ENCODE measurements at regions not wholly inside any gene's neighbourhood (a gene's known extent, or its start where the extent isn't known, plus 50 kb on each side); places are given as distances from the start of the nearest gene placed in this dataset.
A peak's percentile ranks its signal among the peaks of the same experiment; 100 is the strongest.

DNA sequence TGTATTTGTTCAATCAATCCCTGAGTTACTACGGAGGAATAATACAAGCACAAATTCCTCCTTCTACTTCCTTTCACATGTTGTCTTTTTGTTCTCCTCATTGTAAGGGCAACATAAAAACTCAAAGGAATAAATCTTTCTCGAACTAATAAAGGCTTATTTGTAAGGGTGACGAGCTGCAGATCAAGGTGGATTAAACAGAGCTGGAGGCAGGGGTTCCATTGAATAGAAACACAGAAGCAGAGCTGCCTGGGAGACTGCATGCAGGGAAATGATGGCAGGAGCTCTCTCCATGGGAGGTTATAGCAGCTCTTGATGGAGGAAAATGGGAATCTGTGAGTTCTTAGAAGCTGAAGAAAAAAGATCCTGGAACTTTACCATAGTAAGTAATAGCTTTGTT, 160.2 kb downstream of the CYYR1 start:
- TF ChIP-seq, protein P1, sequence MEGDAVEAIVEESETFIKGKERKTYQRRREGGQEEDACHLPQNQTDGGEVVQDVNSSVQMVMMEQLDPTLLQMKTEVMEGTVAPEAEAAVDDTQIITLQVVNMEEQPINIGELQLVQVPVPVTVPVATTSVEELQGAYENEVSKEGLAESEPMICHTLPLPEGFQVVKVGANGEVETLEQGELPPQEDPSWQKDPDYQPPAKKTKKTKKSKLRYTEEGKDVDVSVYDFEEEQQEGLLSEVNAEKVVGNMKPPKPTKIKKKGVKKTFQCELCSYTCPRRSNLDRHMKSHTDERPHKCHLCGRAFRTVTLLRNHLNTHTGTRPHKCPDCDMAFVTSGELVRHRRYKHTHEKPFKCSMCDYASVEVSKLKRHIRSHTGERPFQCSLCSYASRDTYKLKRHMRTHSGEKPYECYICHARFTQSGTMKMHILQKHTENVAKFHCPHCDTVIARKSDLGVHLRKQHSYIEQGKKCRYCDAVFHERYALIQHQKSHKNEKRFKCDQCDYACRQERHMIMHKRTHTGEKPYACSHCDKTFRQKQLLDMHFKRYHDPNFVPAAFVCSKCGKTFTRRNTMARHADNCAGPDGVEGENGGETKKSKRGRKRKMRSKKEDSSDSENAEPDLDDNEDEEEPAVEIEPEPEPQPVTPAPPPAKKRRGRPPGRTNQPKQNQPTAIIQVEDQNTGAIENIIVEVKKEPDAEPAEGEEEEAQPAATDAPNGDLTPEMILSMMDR (conservative IDR thresholded peaks at IDR 0.05; ENCODE audit: low read depth, low read length): no peak
- H3K4me3 ChIP-seq (ENCODE audit: low read length): no peak overlapping the region
- DNase-seq (ENCODE audit: low read depth): no peak

DNA sequence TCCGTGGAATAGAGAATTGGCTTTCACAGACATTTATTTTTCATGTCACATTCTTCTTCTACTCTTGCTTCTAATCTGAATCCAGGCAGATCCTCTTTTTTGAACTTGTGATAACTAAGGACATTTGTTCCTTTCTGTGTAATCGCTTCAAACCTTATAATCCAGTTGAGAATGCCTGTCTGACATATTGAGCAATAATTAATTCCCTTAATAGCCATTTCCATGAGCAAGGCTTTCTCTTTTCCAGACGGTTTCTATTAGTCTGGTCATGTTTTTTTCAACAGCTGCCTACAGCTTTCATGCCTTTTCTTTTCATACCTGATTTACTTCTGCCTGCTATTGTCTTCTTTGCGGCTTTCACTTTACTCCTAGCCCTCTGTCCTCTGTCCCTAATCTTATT, 163.4 kb downstream of the CYYR1 start:
- peak; percentile 61 for DNase-seq (ENCODE audit: low read depth)
- TF ChIP-seq, protein P1 (conservative IDR thresholded peaks at IDR 0.05; ENCODE audit: low read depth, low read length): no peak
- H3K4me3 ChIP-seq (ENCODE audit: low read length): no peak overlapping the region

DNA sequence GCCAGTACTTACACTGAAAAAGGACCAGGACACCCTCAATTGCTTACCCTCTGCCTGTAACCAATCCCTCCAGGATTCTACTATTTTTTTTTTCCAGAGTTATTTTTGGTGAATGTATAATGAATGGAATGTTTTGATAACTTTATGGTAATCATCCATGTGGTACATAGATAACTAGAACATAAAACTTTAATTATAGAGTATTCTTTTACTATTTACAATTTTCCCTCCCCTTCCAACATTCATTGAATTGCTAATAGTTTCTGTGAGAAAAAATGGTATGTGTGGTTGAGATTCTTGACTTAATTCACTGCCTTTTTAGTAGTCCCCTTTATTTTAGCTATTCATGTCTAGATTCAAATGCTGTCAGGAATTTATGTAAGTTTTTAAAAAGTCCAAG, 164.6 kb downstream of the CYYR1 start:
- TF ChIP-seq, protein P1 (conservative IDR thresholded peaks at IDR 0.05; ENCODE audit: low read depth, low read length): no peak
- no peak for DNase-seq (ENCODE audit: low read depth)
- H3K4me3 ChIP-seq (ENCODE audit: low read length): no peak overlapping the region

DNA sequence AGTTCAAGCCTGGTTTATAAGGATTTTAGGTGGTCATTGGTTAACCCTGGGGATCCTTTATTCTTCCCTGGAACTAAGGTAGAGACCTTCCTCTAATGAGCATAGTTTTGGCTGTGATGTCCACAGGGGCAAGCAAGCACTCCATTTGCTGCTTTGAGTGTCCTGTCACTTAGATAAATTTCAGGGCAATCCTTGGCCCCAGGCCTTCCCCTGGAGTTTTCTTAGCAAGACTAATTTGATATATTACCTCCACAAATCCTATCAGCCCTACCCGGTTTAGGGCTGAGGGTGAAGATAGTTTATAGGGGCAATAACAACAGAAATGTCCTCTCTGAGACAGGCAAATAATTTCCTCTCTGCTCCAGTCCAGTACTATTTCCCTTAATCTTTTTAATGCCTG, 166.6 kb downstream of the CYYR1 start:
- TF ChIP-seq, protein P1 (conservative IDR thresholded peaks at IDR 0.05; ENCODE audit: low read depth, low read length): no peak
- no peak overlapping the region for H3K4me3 ChIP-seq (ENCODE audit: low read length)
- DNase-seq (ENCODE audit: low read depth): no peak

DNA sequence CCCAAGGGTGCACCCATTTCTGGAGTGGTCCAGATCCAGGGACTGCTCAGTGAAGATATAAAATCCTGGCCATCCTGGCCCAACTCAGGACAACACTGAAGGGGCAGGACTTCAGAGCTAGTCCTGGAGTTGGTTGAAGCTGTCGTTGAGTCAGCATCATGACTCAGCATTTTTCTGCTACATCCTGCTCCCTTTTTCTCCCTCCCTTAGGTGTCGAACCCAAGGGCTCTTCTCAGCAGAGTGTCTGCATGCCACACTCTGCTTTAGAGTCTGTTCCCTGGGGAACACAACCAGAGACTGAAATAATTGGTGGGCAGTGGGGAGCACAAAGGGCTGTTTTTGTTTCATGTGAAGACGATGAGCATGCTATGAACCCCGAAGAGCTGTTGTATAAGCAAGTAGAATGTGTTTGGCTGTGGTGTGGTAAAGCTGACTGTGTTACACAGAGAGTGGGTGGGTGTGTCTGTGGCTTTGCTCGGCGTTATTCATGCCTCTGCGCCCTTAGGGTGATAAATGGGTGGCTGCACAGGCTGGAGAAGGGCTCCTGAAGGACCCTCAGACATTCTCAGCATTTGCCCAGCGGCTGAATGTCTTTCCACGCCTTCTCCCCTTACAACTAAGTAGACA, 167.2 kb downstream of the CYYR1 start:
- no peak overlapping the region for H3K4me3 ChIP-seq (ENCODE audit: low read length)
- TF ChIP-seq, protein P1 (conservative IDR thresholded peaks at IDR 0.05; ENCODE audit: low read depth, low read length): no peak
- DNase-seq (ENCODE audit: low read depth): no peak

DNA sequence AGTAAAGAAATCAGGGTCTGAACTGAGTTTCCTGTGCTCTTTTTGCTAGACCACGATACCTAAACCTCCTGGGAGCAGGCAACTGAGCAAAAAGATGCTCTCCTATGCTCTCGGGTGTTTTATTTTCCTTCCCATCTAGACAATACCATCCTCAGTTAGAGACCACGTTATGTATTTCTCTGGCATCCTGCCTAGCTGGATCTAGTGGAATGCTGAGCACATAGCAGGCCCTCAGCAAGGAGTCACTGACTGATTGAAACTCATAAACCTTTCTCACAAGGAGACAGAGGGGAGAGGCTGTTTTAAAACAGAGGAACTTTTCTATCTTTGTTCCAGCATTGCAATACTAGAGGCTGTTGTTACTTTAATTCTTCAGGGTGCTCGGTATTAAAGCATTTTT, 168.0 kb downstream of the CYYR1 start:
- TF ChIP-seq, protein P1 (conservative IDR thresholded peaks at IDR 0.05; ENCODE audit: low read depth, low read length): no peak
- no peak overlapping the region for H3K4me3 ChIP-seq (ENCODE audit: low read length)
- DNase-seq (ENCODE audit: low read depth): no peak

DNA sequence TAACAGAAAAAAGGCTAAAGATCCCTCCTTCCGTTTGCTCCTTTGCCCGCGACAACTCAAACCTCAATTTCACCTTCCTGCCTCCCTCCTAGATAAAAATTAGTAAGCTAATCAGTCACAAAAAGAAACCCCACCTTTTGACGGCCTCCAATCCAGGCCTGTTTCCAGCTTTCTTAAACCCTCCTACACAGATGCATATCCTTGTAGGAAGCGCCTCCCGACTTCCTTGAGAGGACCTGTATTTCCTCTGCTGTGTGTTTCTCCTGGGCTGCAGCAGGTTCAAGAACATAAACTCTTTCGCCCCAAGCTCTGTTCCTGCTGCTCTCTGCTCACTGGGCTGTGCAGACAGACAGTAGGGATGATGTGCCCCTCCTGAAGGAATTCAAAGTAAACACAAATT, 168.8 kb downstream of the CYYR1 start:
- DNase-seq (ENCODE audit: low read depth): no peak
- no peak overlapping the region for H3K4me3 ChIP-seq (ENCODE audit: low read length)
- TF ChIP-seq, protein P1 (conservative IDR thresholded peaks at IDR 0.05; ENCODE audit: low read depth, low read length): no peak

Measured in retinal pigment epithelial cell (primary cell).